ENCODE measurements at regions not wholly inside any gene's neighbourhood (a gene's known extent, or its start where the extent isn't known, plus 50 kb on each side); places are given as distances from the start of the nearest gene placed in this dataset.

DNA sequence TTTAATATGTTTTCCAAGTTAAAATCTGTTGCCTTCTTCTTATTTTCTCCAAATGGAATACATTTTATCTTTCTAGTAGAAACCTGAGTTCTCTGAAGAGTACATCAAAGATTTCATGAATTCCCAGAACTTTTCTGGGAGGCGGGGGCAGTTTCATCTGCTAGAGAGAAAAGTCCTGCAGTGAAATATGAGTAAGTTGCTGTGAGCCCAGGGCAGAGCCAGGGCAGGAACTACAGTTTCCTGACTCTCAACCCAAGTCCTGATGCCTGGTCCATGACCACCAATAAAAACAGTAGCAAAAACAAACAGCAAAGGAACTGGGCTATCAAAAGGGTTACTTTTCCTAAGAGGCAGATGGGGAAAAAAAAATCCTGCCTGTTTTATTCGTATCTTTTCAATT, 239.4 kb upstream of the CTSO start:
- no peak for TF ChIP-seq CEBPB (IDR thresholded peaks at IDR 0.05)
- TF ChIP-seq, protein P1, sequence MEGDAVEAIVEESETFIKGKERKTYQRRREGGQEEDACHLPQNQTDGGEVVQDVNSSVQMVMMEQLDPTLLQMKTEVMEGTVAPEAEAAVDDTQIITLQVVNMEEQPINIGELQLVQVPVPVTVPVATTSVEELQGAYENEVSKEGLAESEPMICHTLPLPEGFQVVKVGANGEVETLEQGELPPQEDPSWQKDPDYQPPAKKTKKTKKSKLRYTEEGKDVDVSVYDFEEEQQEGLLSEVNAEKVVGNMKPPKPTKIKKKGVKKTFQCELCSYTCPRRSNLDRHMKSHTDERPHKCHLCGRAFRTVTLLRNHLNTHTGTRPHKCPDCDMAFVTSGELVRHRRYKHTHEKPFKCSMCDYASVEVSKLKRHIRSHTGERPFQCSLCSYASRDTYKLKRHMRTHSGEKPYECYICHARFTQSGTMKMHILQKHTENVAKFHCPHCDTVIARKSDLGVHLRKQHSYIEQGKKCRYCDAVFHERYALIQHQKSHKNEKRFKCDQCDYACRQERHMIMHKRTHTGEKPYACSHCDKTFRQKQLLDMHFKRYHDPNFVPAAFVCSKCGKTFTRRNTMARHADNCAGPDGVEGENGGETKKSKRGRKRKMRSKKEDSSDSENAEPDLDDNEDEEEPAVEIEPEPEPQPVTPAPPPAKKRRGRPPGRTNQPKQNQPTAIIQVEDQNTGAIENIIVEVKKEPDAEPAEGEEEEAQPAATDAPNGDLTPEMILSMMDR (IDR thresholded peaks at IDR 0.05), result no peak
- TF ChIP-seq BHLHE40 (IDR thresholded peaks at IDR 0.05; ENCODE audit: low read depth, low read length), result no peak
- TF ChIP-seq RAD21 (conservative IDR thresholded peaks at IDR 0.05 in 1 of 2, IDR thresholded peaks at IDR 0.05 in 1 of 2), result no peak
- no peak for TF ChIP-seq POLR2A (IDR thresholded peaks at IDR 0.05; ENCODE audit: low read length)
- TF ChIP-seq KDM1A (IDR thresholded peaks at IDR 0.05; ENCODE audit: low read depth), result no peak
- TF ChIP-seq, protein P2, sequence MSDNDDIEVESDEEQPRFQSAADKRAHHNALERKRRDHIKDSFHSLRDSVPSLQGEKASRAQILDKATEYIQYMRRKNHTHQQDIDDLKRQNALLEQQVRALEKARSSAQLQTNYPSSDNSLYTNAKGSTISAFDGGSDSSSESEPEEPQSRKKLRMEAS (IDR thresholded peaks at IDR 0.05), result no peak
- TF ChIP-seq, protein P3, sequence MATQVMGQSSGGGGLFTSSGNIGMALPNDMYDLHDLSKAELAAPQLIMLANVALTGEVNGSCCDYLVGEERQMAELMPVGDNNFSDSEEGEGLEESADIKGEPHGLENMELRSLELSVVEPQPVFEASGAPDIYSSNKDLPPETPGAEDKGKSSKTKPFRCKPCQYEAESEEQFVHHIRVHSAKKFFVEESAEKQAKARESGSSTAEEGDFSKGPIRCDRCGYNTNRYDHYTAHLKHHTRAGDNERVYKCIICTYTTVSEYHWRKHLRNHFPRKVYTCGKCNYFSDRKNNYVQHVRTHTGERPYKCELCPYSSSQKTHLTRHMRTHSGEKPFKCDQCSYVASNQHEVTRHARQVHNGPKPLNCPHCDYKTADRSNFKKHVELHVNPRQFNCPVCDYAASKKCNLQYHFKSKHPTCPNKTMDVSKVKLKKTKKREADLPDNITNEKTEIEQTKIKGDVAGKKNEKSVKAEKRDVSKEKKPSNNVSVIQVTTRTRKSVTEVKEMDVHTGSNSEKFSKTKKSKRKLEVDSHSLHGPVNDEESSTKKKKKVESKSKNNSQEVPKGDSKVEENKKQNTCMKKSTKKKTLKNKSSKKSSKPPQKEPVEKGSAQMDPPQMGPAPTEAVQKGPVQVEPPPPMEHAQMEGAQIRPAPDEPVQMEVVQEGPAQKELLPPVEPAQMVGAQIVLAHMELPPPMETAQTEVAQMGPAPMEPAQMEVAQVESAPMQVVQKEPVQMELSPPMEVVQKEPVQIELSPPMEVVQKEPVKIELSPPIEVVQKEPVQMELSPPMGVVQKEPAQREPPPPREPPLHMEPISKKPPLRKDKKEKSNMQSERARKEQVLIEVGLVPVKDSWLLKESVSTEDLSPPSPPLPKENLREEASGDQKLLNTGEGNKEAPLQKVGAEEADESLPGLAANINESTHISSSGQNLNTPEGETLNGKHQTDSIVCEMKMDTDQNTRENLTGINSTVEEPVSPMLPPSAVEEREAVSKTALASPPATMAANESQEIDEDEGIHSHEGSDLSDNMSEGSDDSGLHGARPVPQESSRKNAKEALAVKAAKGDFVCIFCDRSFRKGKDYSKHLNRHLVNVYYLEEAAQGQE (IDR thresholded peaks at IDR 0.05), result no peak
- no peak for TF ChIP-seq PHF8 (IDR thresholded peaks at IDR 0.05; ENCODE audit: borderline replicate concordance, low read depth)
- no peak for TF ChIP-seq RARB (CRISPR knock-in tag; IDR thresholded peaks at IDR 0.05)
- TF ChIP-seq JUNB (IDR thresholded peaks at IDR 0.05), result no peak
- no peak for TF ChIP-seq CBX8 (IDR thresholded peaks at IDR 0.05)
- no peak for TF ChIP-seq JUN (IDR thresholded peaks at IDR 0.05)

Measured in A549 (cell line).